ENCODE measurements at regions not wholly inside any gene's neighbourhood (a gene's known extent, or its start where the extent isn't known, plus 50 kb on each side); places are given as distances from the start of the nearest gene placed in this dataset.

DNA sequence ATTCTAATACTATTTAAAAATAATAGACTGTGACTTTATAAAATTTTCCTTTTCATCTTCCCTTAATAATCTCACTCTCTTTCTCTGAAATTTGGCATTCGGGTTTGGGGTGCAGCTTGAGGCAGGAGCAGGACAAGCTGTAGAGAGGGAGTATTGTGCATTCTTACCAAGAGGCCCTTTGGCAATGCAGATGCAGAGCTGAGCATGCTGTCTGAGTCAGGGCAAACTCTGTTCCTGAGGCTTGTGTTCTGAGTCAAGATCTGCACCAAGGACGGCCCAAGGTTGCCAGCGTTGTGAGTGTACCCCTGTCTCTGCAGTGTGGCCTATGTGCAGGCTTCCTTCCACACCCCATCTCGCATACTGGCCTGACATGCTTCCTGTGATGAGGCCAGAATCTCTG lies 343.8 kb upstream of the FRG2C start:
- TF ChIP-seq, protein P1, sequence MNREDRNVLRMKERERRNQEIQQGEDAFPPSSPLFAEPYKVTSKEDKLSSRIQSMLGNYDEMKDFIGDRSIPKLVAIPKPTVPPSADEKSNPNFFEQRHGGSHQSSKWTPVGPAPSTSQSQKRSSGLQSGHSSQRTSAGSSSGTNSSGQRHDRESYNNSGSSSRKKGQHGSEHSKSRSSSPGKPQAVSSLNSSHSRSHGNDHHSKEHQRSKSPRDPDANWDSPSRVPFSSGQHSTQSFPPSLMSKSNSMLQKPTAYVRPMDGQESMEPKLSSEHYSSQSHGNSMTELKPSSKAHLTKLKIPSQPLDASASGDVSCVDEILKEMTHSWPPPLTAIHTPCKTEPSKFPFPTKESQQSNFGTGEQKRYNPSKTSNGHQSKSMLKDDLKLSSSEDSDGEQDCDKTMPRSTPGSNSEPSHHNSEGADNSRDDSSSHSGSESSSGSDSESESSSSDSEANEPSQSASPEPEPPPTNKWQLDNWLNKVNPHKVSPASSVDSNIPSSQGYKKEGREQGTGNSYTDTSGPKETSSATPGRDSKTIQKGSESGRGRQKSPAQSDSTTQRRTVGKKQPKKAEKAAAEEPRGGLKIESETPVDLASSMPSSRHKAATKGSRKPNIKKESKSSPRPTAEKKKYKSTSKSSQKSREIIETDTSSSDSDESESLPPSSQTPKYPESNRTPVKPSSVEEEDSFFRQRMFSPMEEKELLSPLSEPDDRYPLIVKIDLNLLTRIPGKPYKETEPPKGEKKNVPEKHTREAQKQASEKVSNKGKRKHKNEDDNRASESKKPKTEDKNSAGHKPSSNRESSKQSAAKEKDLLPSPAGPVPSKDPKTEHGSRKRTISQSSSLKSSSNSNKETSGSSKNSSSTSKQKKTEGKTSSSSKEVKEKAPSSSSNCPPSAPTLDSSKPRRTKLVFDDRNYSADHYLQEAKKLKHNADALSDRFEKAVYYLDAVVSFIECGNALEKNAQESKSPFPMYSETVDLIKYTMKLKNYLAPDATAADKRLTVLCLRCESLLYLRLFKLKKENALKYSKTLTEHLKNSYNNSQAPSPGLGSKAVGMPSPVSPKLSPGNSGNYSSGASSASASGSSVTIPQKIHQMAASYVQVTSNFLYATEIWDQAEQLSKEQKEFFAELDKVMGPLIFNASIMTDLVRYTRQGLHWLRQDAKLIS (CRISPR knock-in tag; IDR thresholded peaks at IDR 0.05; ENCODE audit: borderline replicate concordance), result no peak
- TF ChIP-seq, protein P2, sequence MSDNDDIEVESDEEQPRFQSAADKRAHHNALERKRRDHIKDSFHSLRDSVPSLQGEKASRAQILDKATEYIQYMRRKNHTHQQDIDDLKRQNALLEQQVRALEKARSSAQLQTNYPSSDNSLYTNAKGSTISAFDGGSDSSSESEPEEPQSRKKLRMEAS (CRISPR knock-in tag; IDR thresholded peaks at IDR 0.05), result no peak
- TF ChIP-seq, protein P3, sequence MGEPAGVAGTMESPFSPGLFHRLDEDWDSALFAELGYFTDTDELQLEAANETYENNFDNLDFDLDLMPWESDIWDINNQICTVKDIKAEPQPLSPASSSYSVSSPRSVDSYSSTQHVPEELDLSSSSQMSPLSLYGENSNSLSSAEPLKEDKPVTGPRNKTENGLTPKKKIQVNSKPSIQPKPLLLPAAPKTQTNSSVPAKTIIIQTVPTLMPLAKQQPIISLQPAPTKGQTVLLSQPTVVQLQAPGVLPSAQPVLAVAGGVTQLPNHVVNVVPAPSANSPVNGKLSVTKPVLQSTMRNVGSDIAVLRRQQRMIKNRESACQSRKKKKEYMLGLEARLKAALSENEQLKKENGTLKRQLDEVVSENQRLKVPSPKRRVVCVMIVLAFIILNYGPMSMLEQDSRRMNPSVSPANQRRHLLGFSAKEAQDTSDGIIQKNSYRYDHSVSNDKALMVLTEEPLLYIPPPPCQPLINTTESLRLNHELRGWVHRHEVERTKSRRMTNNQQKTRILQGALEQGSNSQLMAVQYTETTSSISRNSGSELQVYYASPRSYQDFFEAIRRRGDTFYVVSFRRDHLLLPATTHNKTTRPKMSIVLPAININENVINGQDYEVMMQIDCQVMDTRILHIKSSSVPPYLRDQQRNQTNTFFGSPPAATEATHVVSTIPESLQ (CRISPR knock-in tag; IDR thresholded peaks at IDR 0.05), result no peak
- no peak for TF ChIP-seq ZNF396 (CRISPR knock-in tag; IDR thresholded peaks at IDR 0.05; ENCODE audit: borderline replicate concordance)
- TF ChIP-seq, protein P4, sequence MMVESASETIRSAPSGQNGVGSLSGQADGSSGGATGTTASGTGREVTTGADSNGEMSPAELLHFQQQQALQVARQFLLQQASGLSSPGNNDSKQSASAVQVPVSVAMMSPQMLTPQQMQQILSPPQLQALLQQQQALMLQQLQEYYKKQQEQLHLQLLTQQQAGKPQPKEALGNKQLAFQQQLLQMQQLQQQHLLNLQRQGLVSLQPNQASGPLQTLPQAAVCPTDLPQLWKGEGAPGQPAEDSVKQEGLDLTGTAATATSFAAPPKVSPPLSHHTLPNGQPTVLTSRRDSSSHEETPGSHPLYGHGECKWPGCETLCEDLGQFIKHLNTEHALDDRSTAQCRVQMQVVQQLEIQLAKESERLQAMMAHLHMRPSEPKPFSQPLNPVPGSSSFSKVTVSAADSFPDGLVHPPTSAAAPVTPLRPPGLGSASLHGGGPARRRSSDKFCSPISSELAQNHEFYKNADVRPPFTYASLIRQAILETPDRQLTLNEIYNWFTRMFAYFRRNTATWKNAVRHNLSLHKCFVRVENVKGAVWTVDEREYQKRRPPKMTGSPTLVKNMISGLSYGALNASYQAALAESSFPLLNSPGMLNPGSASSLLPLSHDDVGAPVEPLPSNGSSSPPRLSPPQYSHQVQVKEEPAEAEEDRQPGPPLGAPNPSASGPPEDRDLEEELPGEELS (CRISPR knock-in tag; IDR thresholded peaks at IDR 0.05), result no peak
- TF ChIP-seq, protein P5, sequence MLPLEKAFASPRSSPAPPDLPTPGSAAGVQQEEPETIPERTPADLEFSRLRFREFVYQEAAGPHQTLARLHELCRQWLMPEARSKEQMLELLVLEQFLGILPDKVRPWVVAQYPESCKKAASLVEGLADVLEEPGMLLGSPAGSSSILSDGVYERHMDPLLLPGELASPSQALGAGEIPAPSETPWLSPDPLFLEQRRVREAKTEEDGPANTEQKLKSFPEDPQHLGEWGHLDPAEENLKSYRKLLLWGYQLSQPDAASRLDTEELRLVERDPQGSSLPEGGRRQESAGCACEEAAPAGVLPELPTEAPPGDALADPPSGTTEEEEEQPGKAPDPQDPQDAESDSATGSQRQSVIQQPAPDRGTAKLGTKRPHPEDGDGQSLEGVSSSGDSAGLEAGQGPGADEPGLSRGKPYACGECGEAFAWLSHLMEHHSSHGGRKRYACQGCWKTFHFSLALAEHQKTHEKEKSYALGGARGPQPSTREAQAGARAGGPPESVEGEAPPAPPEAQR (CRISPR knock-in tag; IDR thresholded peaks at IDR 0.05), result no peak
- TF ChIP-seq ETV6 (CRISPR knock-in tag; IDR thresholded peaks at IDR 0.05), result no peak
- TF ChIP-seq, protein P6, sequence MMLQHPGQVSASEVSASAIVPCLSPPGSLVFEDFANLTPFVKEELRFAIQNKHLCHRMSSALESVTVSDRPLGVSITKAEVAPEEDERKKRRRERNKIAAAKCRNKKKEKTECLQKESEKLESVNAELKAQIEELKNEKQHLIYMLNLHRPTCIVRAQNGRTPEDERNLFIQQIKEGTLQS (CRISPR knock-in tag; conservative IDR thresholded peaks at IDR 0.05), result no peak
- TF ChIP-seq, protein P7, sequence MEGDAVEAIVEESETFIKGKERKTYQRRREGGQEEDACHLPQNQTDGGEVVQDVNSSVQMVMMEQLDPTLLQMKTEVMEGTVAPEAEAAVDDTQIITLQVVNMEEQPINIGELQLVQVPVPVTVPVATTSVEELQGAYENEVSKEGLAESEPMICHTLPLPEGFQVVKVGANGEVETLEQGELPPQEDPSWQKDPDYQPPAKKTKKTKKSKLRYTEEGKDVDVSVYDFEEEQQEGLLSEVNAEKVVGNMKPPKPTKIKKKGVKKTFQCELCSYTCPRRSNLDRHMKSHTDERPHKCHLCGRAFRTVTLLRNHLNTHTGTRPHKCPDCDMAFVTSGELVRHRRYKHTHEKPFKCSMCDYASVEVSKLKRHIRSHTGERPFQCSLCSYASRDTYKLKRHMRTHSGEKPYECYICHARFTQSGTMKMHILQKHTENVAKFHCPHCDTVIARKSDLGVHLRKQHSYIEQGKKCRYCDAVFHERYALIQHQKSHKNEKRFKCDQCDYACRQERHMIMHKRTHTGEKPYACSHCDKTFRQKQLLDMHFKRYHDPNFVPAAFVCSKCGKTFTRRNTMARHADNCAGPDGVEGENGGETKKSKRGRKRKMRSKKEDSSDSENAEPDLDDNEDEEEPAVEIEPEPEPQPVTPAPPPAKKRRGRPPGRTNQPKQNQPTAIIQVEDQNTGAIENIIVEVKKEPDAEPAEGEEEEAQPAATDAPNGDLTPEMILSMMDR (IDR thresholded peaks at IDR 0.05), result no peak
- TF ChIP-seq GABPB1 (CRISPR knock-in tag; IDR thresholded peaks at IDR 0.05), result no peak
- no peak for TF ChIP-seq ZNF263 (CRISPR knock-in tag; IDR thresholded peaks at IDR 0.05; ENCODE audit: low read depth)
- no peak for TF ChIP-seq ZNF219 (CRISPR knock-in tag; IDR thresholded peaks at IDR 0.05; ENCODE audit: borderline replicate concordance)
- TF ChIP-seq KAT7 (CRISPR knock-in tag; IDR thresholded peaks at IDR 0.05; ENCODE audit: borderline replicate concordance), result no peak
- TF ChIP-seq SOX15 (CRISPR knock-in tag; IDR thresholded peaks at IDR 0.05), result no peak
- no peak for TF ChIP-seq ATF1 (CRISPR knock-in tag; IDR thresholded peaks at IDR 0.05)
- no peak for TF ChIP-seq CBFB (CRISPR knock-in tag; IDR thresholded peaks at IDR 0.05; ENCODE audit: low read depth)
- H3K27me3 Mint-ChIP-seq (ENCODE audit: low read depth), result no peaks in the 10 kb centered on the region
- H3K4me1 Mint-ChIP-seq, result peaks cover 26% of the 10 kb centered on the region
- no peaks in the 10 kb centered on the region for H3K36me3 Mint-ChIP-seq
- ChIA-PET POLR2A (interaction anchor here (0.6 kb wide), 1 partner anchor 66 kb away, joined by 7 read pairs; no protein-coding TSS in a partner anchor), CTCF (interaction anchor here (0.9 kb wide), 2 partner anchors 21 to 128 kb away, joined by 3 read pairs; no protein-coding TSS in a partner anchor)
- H3K9me3 Mint-ChIP-seq, result no peaks in the 10 kb centered on the region
- H3K27ac Mint-ChIP-seq, result no peak overlapping the region
- no peak for DNase-seq (ENCODE audit: low spot score)
- H3K4me3 Mint-ChIP-seq, result no peak overlapping the region
- ATAC-seq, result no peak

All from WTC11 (cell line).